Activated CD4-positive, CD25-positive, alpha-beta regulatory T cell treated with anti-CD3 and anti-CD28 coated beads, Interleukin-2, amount 50 U/mL, for 72 hours (primary cell): ENCODE measurements at regions not wholly inside any gene's neighbourhood (a gene's known extent, or its start where the extent isn't known, plus 50 kb on each side); places are given as distances from the start of the nearest gene placed in this dataset.
"Not testable (repeated sequence)": the region's sequence is repeated elsewhere in the genome, so short reads cannot be mapped to it uniquely, and the experiment has no call there.

ENCODE experiments used
- DNase-seq: peaks from one replicate; pipeline ENCODE4 v3.0.0; 2021

DNA sequence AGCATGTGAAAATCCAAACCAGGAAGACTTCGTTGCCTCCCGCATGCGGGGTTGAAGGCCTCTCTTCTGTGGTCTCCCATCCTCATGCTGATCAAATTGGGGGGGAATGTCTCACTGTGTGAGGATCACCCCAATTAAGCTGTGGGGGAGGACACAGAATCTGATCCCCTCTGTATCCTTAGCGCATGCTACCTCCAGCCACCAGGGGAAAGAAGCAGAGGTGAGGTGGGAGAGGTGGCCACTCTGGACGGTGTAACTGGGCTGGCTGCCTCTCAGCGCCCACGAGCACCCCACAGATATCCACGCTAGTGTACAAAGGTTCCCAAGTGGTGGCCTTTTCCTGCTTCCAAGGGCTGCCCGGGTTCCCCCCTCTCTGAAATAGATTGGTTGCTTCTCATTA is 177.6 kb upstream of the PLGLB1 start:
- DNase-seq: not testable (repeated sequence)

DNA sequence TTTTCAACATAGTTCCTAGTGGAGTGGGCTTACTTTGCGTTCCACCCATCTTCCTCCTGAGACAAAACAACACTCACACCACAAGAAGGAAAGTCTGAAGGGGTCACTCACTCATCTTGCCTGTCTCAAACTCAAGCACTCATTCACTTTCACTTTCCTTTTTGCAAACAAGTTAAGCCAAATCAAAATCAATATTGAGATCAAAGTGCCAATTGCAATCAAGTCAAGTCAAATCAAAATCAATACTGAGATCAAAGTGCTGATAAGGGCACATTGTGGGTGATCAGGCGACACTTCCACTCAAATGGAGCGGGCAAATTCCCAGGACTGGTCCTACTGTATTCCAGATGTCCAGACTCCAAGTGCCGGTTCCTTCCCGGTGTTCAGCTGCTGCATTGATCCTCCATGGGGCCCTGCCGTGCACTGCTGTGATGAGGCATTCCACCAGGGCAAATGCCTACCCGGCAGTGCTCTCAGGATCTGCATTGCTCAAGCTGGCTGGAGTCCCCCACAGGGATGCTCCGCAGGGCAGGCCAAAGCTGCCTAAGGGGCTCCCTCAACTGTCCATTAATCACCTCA is 183.0 kb upstream of the PLGLB1 start:
- DNase-seq: not testable (repeated sequence)

DNA sequence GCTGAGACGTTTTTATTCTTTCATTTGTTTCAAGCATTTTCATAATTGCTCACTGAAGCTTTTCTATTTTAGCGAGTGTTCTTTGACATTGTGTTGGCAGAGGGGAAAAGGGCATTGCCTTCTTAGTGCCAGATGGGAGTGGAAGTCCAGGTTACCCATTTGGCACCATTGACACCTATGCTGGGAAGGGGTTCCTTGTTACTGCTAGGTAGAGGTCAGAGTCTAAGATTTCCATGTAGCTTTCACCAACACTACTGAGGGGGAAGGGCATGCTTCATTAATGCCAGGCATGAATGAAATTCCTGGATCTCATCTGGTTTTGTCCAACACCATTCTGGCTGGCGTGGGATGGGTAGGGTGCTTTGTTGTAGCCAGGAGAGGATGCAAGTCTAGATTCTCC is 191.3 kb upstream of the PLGLB1 start:
- not testable (repeated sequence) for DNase-seq

DNA sequence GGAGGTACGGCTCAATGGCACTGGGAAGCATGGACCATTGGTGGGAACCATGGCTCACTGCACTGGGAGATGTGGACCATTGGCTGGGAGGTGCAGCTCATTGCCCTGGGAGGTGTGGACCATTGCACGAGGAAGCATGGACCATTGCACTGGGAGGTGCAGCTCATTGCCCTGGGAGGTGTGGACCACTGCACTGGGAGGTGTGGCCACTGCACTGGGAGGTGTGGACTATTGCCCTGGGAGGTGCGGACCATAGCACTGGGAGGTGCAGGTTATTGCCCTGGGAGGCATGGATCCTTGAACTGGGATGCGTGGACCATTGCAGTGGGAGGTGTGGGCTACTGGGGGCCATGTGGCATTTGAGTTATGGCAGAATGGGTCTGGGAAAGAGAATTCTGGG is 195.4 kb upstream of the PLGLB1 start:
- not testable (repeated sequence) for DNase-seq

DNA sequence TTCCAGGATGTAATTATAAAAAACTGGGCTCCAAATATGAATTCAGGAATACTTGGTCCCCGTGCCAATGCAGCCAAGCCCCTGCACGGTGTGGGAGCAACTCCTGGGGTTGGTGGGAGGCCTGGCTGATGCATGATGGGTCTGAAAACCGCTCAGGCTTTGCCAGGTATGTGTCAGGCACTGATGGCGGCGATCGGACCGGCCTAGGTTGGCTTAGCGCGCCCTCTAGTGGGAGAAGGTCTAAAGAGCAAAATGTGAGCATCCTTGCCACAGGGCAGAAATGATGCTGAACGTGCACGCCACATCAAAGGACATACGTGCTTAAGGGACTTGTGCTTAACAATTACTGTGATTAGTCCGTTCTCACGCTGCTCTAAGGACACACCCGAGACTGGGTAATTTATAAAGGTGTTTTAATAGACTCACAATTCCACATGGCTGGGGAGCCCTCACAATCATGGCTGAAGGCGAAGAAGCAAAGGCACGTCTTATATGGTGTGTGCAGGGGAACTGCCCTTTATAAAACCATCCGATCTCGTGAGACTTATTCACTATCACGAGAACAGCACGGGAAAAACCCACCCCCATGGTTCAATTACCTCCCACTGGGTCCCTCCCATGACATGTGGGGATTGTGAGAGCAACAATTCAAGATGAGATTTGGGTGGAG is 196.2 kb upstream of the PLGLB1 start:
- peak; percentile 77 for DNase-seq

DNA sequence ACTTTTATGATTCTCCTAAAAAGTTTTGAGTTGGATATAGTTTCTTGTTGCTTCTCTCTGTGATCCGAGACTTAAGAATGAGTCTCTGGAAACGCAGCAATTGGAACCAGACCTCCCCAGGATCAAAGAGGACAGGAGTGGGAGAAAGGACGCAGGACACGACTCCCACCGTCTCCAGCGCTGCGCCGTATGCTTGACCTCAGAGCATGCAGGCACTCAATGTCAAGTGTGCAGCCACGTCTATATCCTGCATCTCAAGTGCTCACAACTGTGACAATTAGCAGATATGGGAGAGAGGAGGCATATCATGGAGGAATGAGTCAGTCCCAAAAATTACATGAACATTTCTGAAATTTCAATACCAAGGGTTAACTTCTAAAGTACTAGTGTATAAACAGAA is 199.0 kb upstream of the PLGLB1 start:
- DNase-seq: not testable (repeated sequence)

DNA sequence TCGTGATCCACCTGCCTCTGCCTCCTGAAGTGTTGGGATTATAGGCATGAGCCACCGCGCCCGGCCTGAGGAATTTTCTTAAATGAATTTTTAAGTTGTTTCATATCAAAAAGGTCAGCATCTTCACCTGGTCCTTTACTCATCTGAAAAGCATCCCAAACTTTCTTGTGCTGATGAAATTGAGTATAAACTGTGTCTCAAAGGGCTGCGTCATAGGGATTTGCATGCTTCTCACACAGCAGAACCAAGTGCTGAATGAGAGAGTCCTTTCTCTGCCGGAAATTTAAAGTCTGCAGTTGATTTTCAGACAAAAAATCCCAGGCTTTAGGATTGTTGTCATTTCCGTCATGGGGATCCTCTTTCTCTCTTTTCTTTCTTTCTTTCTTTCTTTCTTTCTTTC is 200.5 kb upstream of the PLGLB1 start:
- DNase-seq: not testable (repeated sequence)

DNA sequence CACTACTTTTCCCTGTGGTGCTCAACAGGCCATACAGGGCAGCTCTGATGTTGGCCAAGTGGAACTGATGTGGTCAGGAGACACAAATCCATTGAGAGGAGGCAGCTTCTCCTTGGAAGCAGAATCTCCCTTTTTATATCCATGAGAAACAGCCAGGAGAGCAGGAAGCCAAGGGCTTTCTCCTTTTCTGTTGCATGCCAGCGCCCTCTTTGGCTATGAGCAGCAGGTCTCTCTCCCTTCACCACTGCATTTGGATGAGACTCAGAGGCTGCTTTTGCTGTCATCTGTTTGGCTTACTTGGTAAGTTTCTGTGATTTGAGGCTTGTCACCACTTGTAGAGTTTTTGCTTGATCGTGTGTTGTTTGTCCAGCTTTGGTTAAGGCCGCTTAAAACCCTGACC is 202.2 kb upstream of the PLGLB1 start:
- DNase-seq: not testable (repeated sequence)

DNA sequence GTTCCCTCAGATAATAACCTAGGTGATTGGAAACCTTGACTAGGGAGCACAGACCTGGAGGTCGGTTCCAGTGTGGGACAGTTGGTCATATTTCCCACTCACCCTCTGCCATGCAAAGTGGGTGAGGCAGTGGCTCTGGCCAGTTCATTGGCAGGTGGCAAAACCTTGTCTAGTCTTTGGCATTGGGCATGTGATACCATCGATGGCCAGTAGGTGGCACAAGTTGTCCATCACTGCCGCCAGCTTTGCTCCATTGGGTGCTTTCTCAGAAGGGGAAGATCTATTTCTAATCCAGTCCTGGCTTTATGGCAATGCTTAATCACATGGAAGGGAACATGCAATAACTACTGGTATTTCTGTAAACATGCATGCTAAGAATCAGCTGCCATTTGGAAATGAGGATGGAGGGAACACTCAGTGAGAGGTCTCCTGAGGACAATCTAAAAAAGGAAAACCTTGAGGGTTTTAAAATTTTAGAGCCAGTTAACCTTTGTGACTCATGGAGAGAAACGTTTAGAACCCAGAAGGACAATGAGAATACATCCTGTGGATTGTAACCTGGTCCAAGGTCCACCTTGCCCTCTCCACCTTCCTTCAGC is 207.5 kb upstream of the PLGLB1 start:
- not testable (repeated sequence) for DNase-seq

DNA sequence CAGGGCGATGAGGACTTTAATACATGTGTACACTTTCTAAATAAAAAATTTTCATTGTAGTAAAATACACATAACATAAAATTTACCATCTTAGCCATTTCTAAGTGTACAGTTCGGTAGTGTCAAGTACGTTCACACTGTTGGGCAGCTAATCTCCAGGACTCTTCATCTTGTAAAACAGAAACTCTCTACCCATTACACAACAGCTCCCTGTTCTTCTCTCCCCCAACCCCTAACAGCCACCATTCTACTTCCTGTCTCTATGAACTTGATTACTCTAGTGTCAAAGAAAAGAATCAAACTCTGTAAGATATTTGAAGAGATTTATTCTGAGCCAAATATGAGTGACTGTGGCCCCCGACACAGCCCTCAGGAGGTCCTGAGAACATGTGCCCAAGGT is 208.3 kb upstream of the PLGLB1 start:
- DNase-seq: not testable (repeated sequence)

DNA sequence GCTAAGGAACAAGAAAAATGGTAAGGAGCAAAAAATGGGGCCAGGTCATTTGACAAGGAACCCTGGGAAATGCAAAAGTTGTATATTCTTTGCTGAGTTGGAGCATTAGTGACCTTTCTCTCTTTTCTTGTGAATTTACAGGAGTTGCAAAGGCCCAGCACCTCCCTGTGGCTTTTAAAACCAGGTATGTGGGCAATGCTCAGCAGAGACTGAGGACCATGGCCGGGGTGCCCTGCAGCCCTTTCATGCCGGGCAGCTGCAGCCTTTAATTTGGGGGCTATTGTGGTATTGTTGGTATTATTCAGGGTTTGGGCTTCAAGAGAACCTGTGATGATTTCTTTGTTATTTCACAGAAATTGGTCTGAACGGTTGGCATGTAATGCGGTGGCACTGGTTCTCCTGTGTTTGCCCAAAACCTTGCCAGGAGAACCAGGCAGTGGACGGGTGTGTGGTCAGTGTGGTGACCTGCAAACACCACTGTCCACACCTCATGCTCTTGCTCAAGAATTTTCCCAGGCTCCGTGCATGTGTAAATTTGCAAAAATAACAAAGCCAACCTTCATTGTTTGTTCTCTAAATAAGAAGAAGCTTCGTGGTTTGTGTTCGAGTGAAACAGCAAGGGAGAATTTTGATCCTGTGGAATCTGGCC is 213.8 kb upstream of the PLGLB1 start:
- not testable (repeated sequence) for DNase-seq

DNA sequence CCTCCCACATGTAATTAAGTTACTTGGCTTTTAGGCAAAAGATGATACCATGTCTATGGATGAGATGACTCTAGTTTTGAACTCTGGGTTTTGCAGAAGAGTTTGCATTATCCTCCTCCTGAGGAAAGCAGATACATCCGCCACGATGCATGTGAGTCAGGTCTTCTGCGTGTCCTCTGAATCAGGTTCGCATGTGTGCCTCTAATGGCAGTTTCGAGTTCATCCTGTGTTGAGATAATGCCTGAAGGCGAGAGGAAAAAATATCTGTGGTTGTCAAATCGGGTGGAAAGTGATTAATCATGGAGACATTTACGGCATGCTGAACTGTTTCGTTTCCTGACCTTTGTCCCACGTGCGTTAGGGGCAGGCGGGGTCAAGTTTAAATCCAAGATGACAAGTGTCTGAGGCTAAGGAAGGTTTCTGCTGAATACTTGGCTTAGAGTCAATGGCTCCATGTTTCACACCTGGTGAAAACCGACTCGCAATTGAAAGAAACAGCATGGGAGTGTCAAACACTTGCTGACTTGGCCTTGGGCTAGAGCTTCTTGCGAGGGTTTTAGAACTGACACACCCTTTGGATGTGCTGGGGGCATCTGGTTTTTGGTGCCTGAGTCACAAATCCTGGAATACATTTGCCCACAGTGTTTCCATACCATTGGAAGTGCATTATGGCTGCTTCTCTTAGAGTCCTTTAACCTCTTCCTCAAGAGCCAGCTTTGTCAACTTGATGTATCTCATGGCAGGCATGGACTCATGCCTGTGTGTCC is 216.1 kb upstream of the PLGLB1 start:
- DNase-seq: not testable (repeated sequence)

DNA sequence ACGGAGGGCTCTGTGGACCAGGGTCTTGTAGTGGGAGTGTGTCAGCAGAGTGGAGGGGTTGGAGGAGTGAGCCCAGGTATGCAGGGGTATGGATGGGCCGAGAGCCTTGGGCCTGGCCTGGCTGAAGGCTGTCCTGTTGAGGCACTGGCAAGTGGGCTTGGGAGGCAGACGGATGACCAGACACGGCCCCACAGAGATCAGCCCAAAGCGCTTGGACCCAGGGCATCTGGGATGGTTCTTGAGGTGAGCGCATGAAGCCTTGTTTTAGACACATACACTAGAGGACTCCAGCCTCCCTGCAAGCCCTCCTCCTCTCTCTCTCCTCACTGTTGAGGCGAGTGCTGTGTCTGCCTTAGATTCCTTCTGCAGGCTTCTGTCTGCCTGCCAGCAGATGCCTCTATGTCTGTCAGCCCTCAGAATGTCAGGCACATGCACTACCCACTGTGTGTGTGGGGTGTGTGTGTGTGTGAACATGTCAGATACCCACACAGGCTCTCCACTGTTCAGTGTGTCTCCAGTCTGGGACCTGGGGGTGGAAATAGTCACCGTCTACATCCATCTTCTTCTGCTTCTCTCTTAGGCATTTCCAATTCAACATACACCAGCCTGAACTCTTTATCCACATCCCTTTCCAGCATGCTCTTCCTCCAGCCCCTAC is 218.0 kb upstream of the PLGLB1 start:
- DNase-seq: not testable (repeated sequence)

DNA sequence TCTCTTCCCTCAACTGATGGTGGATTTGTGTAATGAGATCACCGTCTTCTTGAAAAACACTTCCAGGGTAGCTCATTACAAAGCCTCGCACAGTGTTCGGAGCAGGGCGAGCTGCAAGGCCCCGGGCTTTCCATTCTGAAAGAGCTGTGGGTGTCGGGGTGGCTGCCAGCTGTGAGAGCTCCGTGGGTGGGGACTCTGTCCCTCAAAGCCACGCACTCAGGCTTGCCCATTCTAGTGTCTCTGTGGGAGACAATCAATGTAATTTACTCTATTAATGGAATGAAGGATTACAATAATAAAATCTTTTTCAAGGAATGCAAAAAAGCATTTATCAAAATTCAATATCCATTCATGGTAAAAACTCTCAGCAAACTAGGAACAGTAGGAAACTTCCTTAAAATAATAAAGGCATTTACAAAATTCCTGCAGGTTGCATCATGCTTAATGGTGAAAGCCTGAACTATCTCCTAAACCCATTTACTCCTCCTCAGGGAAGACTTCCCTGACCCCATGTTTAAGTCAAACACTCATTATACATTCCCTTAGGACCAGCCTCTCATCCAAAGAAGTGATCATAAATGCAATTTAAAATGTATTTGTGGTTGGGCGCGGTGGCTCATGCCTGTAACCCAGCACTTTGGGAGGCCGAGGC is 224.5 kb upstream of the PLGLB1 start:
- DNase-seq: not testable (repeated sequence)

DNA sequence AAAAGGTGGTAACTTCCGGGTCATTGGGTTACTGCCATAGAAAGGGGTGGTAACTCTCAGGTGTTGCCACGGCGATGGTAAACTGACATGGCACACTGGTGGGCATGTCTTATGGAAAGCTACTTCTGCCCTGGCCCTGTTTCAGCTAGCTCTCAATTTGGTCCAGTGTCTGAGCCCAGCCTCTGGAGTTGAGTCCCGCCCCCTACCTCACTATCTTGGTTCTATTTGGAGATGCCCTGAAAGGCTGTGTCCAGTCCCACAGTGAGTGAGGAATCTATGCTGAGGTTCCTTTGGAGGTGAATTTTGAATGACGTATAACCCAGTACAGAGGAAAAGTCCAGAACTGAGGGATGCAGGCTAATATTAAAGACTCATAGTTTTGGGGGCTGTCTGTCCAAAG is 230.4 kb upstream of the PLGLB1 start:
- not testable (repeated sequence) for DNase-seq

DNA sequence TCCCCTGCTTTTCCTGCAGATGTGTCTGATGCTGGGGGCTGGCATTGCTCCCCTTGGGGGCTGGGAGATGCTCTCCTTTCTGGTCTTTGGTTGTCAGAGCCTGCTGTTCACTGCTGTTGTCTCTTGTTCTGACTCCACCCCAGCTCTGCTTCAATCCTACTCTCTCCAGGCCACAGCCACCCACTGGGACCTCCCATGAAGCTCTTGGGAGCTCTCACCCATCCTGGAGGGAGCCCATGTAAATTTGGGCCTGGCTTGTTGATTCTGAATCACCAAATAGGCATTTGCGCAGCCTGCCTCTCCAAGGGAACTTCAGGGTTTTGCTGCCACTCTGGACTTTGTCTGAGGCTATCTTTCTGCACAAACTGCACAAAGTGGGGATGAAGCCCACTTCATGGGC is 232.9 kb upstream of the PLGLB1 start:
- not testable (repeated sequence) for DNase-seq

DNA sequence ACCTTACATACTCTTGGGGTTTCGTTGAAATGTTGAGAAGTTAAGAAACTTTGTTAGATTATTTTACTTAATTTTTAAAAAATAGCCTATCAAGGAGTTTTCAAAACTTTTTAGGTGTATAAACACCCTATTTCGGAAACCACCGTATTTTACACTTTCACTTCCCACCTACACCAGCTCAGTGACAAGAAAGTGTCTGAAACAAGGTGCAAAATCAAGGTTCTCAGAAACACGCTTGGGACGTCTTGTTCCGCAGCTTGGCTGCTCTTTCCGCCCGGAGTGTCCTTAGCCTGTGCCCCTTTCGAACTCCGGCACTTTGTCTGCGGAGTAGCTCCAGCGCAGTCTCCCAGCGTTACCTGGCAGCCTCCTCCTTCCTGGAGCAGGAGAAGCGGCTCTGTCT is 233.8 kb upstream of the PLGLB1 start:
- DNase-seq: not testable (repeated sequence)

DNA sequence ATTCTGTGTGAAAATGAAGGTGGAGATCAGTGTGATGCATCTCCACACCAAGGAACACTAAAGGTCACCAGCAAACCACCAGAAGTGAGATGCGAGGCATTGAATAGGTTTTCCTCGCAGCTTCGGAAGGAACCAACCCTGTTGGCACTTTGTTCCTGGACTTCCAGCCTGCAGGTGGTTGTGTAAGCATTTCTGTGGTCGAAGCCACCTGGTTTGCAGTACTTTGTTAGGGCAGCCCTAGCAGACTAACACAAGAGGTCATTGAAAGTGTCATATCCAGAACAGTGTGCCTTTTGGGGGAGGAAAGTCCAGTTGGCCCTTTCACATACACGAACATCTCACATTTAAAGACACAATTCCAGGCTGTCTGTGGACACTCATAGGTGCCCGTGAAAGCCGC is 237.2 kb upstream of the PLGLB1 start:
- not testable (repeated sequence) for DNase-seq

DNA sequence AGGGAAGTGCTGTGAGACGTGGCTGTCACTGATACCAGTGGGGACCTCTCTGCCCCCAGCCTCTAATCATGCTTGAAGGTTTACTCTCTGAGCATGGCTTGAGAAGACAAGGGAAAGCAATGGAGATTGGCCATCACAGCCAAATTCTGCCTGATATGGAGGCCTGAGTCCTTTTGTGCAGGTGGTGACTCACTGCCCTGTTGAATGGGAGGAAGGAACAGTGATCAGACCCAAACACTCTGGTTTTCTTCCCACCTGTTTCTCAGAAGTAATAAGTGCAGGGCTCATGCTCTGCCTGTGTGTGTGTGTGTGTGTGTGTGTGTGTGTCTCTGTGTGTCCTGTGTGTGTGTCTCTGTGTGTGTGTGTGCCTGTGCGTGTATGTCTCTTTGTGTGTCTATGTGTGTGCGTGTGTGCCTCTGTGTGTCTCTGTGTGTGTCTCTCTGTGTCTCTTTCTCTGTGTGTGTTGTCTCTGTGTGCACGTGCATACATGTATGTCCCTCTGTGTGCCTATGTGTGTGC is 240.6 kb upstream of the PLGLB1 start:
- DNase-seq: not testable (repeated sequence)

DNA sequence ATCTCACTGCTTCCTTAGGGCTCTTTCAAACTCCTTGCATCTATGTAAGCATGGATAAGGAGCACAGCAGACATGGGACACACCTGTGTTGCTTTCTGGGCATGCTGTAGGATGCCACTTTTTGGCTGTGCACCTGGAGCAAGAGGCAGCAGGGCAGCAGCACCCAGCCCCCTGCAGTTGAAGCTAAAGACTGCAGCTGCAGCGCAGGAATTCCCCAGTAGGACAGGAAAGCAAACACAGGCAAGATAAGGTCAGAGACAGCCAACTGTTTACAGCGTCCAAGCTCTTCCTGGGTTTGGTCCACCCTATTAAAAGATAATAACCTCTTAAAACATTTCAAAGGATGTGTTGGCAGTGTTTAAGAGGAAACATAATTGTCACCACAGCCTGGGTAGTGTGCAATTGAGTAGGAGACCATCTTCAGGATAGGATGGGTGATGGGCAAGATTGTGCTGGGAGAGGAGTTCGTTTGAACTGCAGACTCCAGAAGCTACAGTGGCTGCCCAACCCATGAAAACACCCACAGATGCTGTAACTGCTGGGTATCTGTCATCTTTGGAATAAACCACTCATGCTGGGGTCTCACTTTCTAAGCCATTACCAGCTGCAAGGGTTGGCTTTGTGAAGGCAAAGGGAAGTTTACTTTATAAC is 242.3 kb upstream of the PLGLB1 start:
- not testable (repeated sequence) for DNase-seq

DNA sequence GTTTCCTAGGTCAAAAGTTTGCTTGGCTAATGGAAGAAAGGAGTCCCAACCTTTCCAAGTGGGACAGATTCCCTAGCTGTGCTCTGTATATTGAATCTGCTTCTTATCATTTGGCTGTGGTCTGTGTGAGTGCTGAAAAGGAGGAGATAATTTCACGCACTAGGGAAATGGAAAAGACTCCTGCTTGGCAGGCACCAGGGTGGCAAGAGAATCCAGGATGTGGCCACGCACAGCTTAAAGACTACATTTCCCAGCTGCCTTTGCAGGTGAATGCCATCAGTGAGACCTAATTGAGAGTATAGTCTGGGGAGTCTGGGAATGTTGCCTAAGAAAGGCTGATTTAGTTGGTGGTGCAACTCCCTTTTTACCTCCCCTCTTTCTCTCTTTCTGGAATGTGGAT is 253.5 kb upstream of the PLGLB1 start:
- not testable (repeated sequence) for DNase-seq
